Dedifferentiated amniotic fluid mesenchymal stem cell (primary cell): ENCODE measurements at regions not wholly inside any gene's neighbourhood (a gene's known extent, or its start where the extent isn't known, plus 50 kb on each side); places are given as distances from the start of the nearest gene placed in this dataset.
"Not testable (repeated sequence)": the region's sequence is repeated elsewhere in the genome, so short reads cannot be mapped to it uniquely, and the experiment has no call there.

Experiments used
- DNase-seq: peaks from one replicate; pipeline ENCODE4 v3.0.0-alpha.2; 2016; ENCODE audit errors: extremely low spot score

- no peak for DNase-seq
These were observed 191.7 kb downstream of the NDUFA10 start for GRCh38 chr2:239833269-239834109.

GRCh38 chr2:239832490-239833268 lies 192.5 kb downstream of the NDUFA10 start:
- DNase-seq = no peak

GRCh38 chr2:239831861-239832489 lies 193.2 kb downstream of the NDUFA10 start:
- DNase-seq = no peak

- DNase-seq = no peak
These were observed 194.0 kb downstream of the NDUFA10 start for GRCh38 chr2:239831001-239831731.

- no peak for DNase-seq
These were observed 194.8 kb downstream of the NDUFA10 start for GRCh38 chr2:239830121-239831000.

GRCh38 chr2:239829326-239829725 lies 195.8 kb downstream of the NDUFA10 start:
- no peak for DNase-seq

- not testable (repeated sequence) for DNase-seq
These were observed 196.2 kb downstream of the NDUFA10 start for GRCh38 chr2:239828973-239829275.

- DNase-seq = no peak
These were observed 196.8 kb downstream of the NDUFA10 start for GRCh38 chr2:239828192-239828972.

GRCh38 chr2:239827523-239827890 lies 197.6 kb downstream of the NDUFA10 start:
- no peak for DNase-seq

- DNase-seq = no peak
These were observed 198.2 kb downstream of the NDUFA10 start for GRCh38 chr2:239826786-239827522.

- DNase-seq = no peak
These were observed 198.8 kb downstream of the NDUFA10 start for GRCh38 chr2:239826376-239826775.

GRCh38 chr2:239825705-239825979 lies 199.5 kb downstream of the NDUFA10 start:
- no peak for DNase-seq

- no peak for DNase-seq
These were observed 200.1 kb downstream of the NDUFA10 start for GRCh38 chr2:239824866-239825704.

- DNase-seq = no peak
These were observed 201.0 kb downstream of the NDUFA10 start for GRCh38 chr2:239824046-239824694.

- no peak for DNase-seq
These were observed 202.9 kb downstream of the NDUFA10 start for GRCh38 chr2:239822146-239822831.

- DNase-seq = no peak
These were observed 203.5 kb downstream of the NDUFA10 start for GRCh38 chr2:239821694-239822075.

GRCh38 chr2:239820836-239821693 lies 204.1 kb downstream of the NDUFA10 start:
- DNase-seq = no peak
